Neuronal stem cell (in vitro differentiated cells): ENCODE measurements at regions not wholly inside any gene's neighbourhood (a gene's known extent, or its start where the extent isn't known, plus 50 kb on each side); places are given as distances from the start of the nearest gene placed in this dataset.

ENCODE experiments used
- DNase-seq: peaks from one replicate; pipeline ENCODE4 v3.0.0-alpha.2; 2013; ENCODE audit warnings: low spot score
- H2AFZ ChIP-seq: one replicate; pipeline ENCODE4 v1.6.1; 2013; ENCODE audit warnings: mild to moderate bottlenecking, low read length, inconsistent platforms
- H2AK5ac ChIP-seq: 2 replicates; pipeline ENCODE4 v1.6.1; 2013; ENCODE audit warnings: low read depth, mild to moderate bottlenecking, inconsistent platforms, low read length, moderate library complexity, mixed read lengths
- H2BK120ac ChIP-seq: 2 replicates; pipeline ENCODE4 v1.6.1; 2013; ENCODE audit warnings: low read depth, mild to moderate bottlenecking, inconsistent platforms, low read length, moderate library complexity, mixed read lengths
- H2BK12ac ChIP-seq: one replicate; pipeline ENCODE4 v1.6.1; 2013; ENCODE audit warnings: low read length, inconsistent platforms
- H2BK15ac ChIP-seq: 2 replicates; pipeline ENCODE4 v1.6.1; 2013; ENCODE audit warnings: mild to moderate bottlenecking, low read length, inconsistent platforms, mixed read lengths
- H2BK5ac ChIP-seq: one replicate; pipeline ENCODE4 v1.6.1; 2013; ENCODE audit warnings: inconsistent platforms, mild to moderate bottlenecking, low read length, moderate library complexity
- H3K14ac ChIP-seq: one replicate; pipeline ENCODE4 v1.6.1; 2013; ENCODE audit warnings: low read length, inconsistent platforms
- H3K18ac ChIP-seq: 2 replicates; pipeline ENCODE4 v1.6.1; 2013; ENCODE audit warnings: low read length, inconsistent platforms
- H3K23ac ChIP-seq: 2 replicates; pipeline ENCODE4 v1.6.1; 2013; ENCODE audit warnings: low read depth, mild to moderate bottlenecking, mixed read lengths, low read length, inconsistent platforms; ENCODE audit not compliant: poor library complexity
- H3K27ac ChIP-seq: replicated peaks from 3 replicates; pipeline ENCODE4 v1.5.1; 2013; ENCODE audit warnings: low read length, inconsistent platforms
- H3K27me3 ChIP-seq, 3 experiments: 2 replicates each; pipeline ENCODE4 v1.6.1; 2013; ENCODE audit warnings: low read length in 3 of 3, mild to moderate bottlenecking in 2 of 3, inconsistent platforms in 1 of 3, low read depth in 1 of 3, mixed read lengths in 1 of 3, moderate library complexity in 1 of 3; ENCODE audit not compliant: control insufficient read depth in 3 of 3, insufficient read depth in 3 of 3
- H3K36me3 ChIP-seq, 2 donors: replicated peaks in 1 of 2; 2 replicates each; pipeline ENCODE4 v1.6.1; 2013; ENCODE audit warnings: low read length in 2 of 2; ENCODE audit not compliant: control insufficient read depth in 2 of 2, insufficient read depth in 2 of 2
- H3K4ac ChIP-seq: 2 replicates; pipeline ENCODE4 v1.6.1; 2013; ENCODE audit warnings: inconsistent platforms, mild to moderate bottlenecking, low read length, moderate library complexity
- H3K4me1 ChIP-seq, 2 donors: 1 replicate in 1 of 2; 2 replicates in 1 of 2; pipeline ENCODE4 v1.6.1; 2013; ENCODE audit warnings: low read length in 2 of 2, low read depth in 1 of 2; ENCODE audit not compliant: control insufficient read depth in 2 of 2, insufficient read depth in 1 of 2
- H3K4me2 ChIP-seq: one replicate; pipeline ENCODE4 v1.6.1; 2013; ENCODE audit warnings: mild to moderate bottlenecking, low read length, inconsistent platforms; ENCODE audit not compliant: insufficient read depth, poor library complexity, severe bottlenecking
- H3K4me3 ChIP-seq, 2 donors: 2 replicates each; pipeline ENCODE4 v1.5.1; 2013; ENCODE audit warnings: low read length in 2 of 2, mild to moderate bottlenecking in 2 of 2, inconsistent platforms in 1 of 2, moderate library complexity in 1 of 2
- H3K79me1 ChIP-seq: one replicate; pipeline ENCODE4 v1.6.1; 2013; ENCODE audit warnings: low read depth, mild to moderate bottlenecking, inconsistent platforms, low read length, moderate library complexity
- H3K9ac ChIP-seq: one replicate; pipeline ENCODE4 v1.6.1; 2013; ENCODE audit warnings: mild to moderate bottlenecking, low read depth, low read length, inconsistent platforms; ENCODE audit not compliant: poor library complexity
- H3K9me3 ChIP-seq, 2 donors: replicated peaks in 1 of 2; 2 replicates each; pipeline versions ENCODE3 to v1.6.1; 2013; ENCODE audit warnings: low read length in 2 of 2, mild to moderate bottlenecking in 2 of 2, inconsistent platforms in 1 of 2, low read depth in 1 of 2, mixed read lengths in 1 of 2, moderate library complexity in 1 of 2; ENCODE audit not compliant: control insufficient read depth in 2 of 2, insufficient read depth in 1 of 2
- H4K8ac ChIP-seq: one replicate; pipeline ENCODE4 v1.6.1; 2013; ENCODE audit warnings: low read depth, mild to moderate bottlenecking, inconsistent platforms, low read length, moderate library complexity
- H4K91ac ChIP-seq: one replicate; pipeline ENCODE4 v1.6.1; 2013; ENCODE audit warnings: low read length, low read depth, mild to moderate bottlenecking, inconsistent platforms; ENCODE audit not compliant: poor library complexity
- WGBS, 2 donors: extraction: QIAGEN DNeasy Blood & Tissue Kit; methylation state at CpG; one replicate each; pipeline ENCODE4 v1.1.7; 2013; ENCODE audit warnings: missing lambda C conversion rate in 2 of 2, mixed read lengths in 1 of 2; ENCODE audit not compliant: insufficient read length in 2 of 2, insufficient replicate concordance in 1 of 2; ENCODE audit errors: extremely low coverage in 2 of 2; 5-methylcytosine and 5-hydroxymethylcytosine counted together

DNA sequence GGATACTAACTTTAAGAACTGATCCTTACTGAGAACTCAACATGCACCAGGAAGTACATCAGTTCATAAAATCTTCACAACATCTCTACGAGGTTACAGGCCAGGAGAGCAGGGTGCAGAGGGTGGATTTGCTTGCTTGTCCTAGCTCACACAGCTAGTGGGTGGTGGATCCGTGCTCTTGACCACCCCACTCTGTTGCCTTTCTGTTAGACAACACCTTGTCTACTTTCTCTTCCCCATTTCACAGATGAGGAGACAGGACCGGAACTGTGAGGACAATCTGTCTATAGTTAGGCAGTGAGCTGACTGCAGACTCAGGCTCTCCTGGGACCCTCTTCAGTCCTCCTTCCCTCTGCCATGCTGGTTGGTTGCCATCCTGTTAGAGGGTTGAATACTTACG, 221.7 kb upstream of the TLE3 start:
- Histone ChIP-seq H3K4me2 (no peak overlapping the region), H2AK5ac (no peak overlapping the region), H3K4me1 (peaks cover 0 to 4% of the 10 kb centered on the region in 2 donors), H3K9ac (no peak overlapping the region), H3K27me3 (peaks cover 0 to 22% (median 1%) of the 10 kb centered on the region in 3 experiments), H3K14ac (no peak overlapping the region), H2BK5ac (no peak overlapping the region), H2BK120ac (no peak overlapping the region), H3K79me1 (no peaks in the 10 kb centered on the region), H3K18ac (no peak overlapping the region), H2AFZ (no peak overlapping the region), H3K27ac (no peak overlapping the region), H3K4me3 (no peak overlapping the region), H4K8ac (no peak overlapping the region), H3K4ac (no peak overlapping the region), H2BK12ac (no peak overlapping the region), H3K23ac (no peak overlapping the region), H2BK15ac (no peak overlapping the region), H3K9me3 (no peaks in the 10 kb centered on the region), H4K91ac (no peak overlapping the region), H3K36me3 (no peaks in the 10 kb centered on the region)
- no CpG with 5 or more reads among the region's 4 CpGs for WGBS, 2 donors
- DNase-seq = no peak

DNA sequence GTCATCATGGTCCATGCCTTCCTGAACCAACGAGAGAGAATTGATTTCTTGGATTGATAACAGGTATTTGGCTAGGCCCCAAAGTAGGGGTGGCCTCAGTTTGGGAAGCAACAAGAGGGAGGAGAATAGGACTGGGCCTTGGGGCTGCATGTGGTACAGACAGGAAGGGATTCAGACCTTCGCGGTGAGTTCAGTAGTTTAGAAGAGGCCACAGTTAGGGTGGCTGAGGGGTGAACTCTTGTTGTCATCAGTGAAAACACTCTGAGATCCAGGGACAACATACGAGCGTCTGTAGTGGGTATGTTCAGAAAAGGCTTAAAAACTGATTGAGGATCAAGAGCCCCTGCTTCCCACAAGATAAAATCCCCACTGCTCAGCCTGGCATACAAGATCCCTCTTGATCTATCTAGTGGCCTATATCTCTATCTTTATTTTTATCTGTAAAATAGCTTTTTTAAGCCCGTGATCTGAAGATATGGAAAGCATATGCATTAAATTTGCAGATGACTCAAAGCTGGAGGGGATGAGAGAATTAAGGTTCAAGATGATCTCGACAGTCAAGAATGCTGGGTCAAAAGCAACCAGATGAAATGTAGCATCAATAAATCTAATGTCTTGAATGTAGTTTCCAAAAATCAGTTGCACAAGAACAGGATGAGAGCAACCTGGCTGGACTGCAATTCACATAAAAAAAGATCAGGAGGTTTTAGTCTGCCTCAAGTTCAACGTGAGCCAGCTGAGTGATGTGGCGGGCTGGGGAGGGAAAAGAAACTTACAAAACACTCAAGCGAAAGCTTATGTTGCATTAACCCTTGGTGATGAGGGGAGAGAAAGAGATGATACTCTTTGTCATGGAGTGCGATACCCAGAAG, 221.1 kb upstream of the TLE3 start:
- no peak overlapping the region for H2AK5ac ChIP-seq
- H4K8ac ChIP-seq = no peak overlapping the region
- H3K4me3 ChIP-seq = no peak overlapping the region
- no peak overlapping the region for H3K4ac ChIP-seq
- H3K4me2 ChIP-seq = no peak overlapping the region
- H3K23ac ChIP-seq = no peak overlapping the region
- no peak overlapping the region for H2BK5ac ChIP-seq
- H2BK12ac ChIP-seq = no peak overlapping the region
- no CpG with 5 or more reads among the region's 11 CpGs for WGBS, 2 donors
- no peak overlapping the region for H2BK15ac ChIP-seq
- H3K9me3 ChIP-seq = no peaks in the 10 kb centered on the region
- no peak overlapping the region for H2BK120ac ChIP-seq
- peaks cover 0 to 4% of the 10 kb centered on the region in 2 donors for H3K4me1 ChIP-seq
- H3K18ac ChIP-seq = no peak overlapping the region
- no peak overlapping the region for H3K27ac ChIP-seq
- H3K14ac ChIP-seq = no peak overlapping the region
- no peak for DNase-seq
- no peak overlapping the region for H3K9ac ChIP-seq
- no peaks in the 10 kb centered on the region for H3K79me1 ChIP-seq
- H3K27me3 ChIP-seq = peaks cover 0 to 19% (median 0%) of the 10 kb centered on the region in 3 experiments
- H3K36me3 ChIP-seq = no peaks in the 10 kb centered on the region
- no peak overlapping the region for H4K91ac ChIP-seq
- H2AFZ ChIP-seq = no peak overlapping the region

DNA sequence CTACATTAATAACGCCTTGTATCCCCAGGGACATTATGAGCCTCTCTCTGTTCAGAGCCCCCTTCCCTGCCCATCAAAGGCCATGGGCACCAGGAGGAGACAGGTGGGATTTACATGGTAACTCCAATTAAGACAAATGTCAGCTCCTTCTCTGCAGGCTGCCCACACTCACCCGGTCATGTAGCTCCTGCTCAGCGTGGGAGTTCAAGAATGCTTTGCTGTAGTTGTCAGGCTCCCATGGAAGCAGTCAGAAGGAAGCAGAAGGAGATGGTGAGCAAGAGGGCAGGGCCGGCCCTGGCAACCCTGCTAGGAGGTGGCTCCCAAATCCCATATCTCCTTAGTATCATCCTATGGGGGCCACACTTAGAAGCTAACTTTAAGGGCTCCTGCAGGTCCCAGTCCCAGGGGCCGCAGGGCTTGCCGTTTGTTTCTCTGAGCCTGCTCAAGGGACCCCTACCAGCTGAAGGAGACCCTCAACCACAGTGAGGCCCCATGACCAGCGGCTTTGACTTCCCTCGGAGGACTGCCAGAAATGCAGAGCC, 218.4 kb upstream of the TLE3 start:
- Histone ChIP-seq H3K4me3 (peak overlapping the region in 1 of 2 donors; percentile 36), H2BK12ac (no peak overlapping the region), H3K27me3 (peaks cover 0 to 6% (median 0%) of the 10 kb centered on the region in 3 experiments), H3K79me1 (no peaks in the 10 kb centered on the region), H2BK5ac (no peak overlapping the region), H3K27ac (no peak overlapping the region), H2AK5ac (no peak overlapping the region), H3K18ac (no peak overlapping the region), H3K4me2 (no peak overlapping the region), H3K9ac (no peak overlapping the region), H2AFZ (no peak overlapping the region), H4K8ac (no peak overlapping the region), H3K4me1 (no peaks in the 10 kb centered on the region), H3K23ac (no peak overlapping the region), H2BK120ac (no peak overlapping the region), H3K14ac (no peak overlapping the region), H4K91ac (no peak overlapping the region), H3K36me3 (no peaks in the 10 kb centered on the region), H2BK15ac (no peak overlapping the region), H3K4ac (no peak overlapping the region), H3K9me3 (no peaks in the 10 kb centered on the region)
- WGBS, 2 donors = no CpG with 5 or more reads among the region's 8 CpGs
- no peak for DNase-seq

DNA sequence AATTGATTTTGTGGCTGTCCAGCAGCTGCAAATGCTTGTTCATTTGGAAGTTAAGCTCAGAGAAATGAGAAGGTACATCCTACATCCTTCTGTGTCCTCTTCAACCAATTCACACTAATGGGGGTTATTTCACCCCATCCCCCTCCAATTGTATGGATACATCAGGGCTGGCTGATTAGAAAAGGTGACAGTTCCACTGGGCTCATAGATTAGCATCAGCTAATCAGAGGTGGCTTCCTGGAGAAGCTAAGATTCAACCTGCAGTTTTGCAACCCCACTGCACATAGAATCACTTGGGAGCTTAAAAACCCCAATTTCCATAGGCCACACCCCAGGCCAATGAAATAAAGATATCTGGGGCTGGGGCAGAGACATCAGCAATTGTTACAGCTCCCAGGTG, 217.7 kb upstream of the TLE3 start:
- Histone ChIP-seq H2BK15ac (no peak overlapping the region), H3K36me3 (no peaks in the 10 kb centered on the region), H3K9me3 (no peaks in the 10 kb centered on the region), H3K4ac (no peak overlapping the region), H3K4me2 (no peak overlapping the region), H2AFZ (no peak overlapping the region), H2BK12ac (no peak overlapping the region), H3K9ac (no peak overlapping the region), H3K4me3 (no peak overlapping the region), H2BK5ac (no peak overlapping the region), H3K79me1 (no peaks in the 10 kb centered on the region), H3K14ac (no peak overlapping the region), H3K4me1 (no peaks in the 10 kb centered on the region), H2AK5ac (no peak overlapping the region), H2BK120ac (no peak overlapping the region), H4K8ac (no peak overlapping the region), H3K18ac (no peak overlapping the region), H3K27me3 (peaks cover 0 to 2% (median 0%) of the 10 kb centered on the region in 3 experiments), H3K23ac (no peak overlapping the region), H4K91ac (no peak overlapping the region), H3K27ac (no peak overlapping the region)
- no peak for DNase-seq
